GM12873 (cell line): ENCODE measurements at regions not wholly inside any gene's neighbourhood (a gene's known extent, or its start where the extent isn't known, plus 50 kb on each side); places are given as distances from the start of the nearest gene placed in this dataset.

Experiments
- CTCF ChIP-seq: IDR thresholded peaks from 2 replicates; pipeline ENCODE4 v1.5.1; 2012; ENCODE audit warnings: low read depth, mild to moderate bottlenecking, moderate library complexity, low read length, control low read depth; ENCODE audit not compliant: insufficient read depth; ENCODE audit errors: missing control alignments

GRCh38 chr12:114974826-114975639 is 291.1 kb upstream of the TBX3 start:
- TF ChIP-seq CTCF = no peak

DNA sequence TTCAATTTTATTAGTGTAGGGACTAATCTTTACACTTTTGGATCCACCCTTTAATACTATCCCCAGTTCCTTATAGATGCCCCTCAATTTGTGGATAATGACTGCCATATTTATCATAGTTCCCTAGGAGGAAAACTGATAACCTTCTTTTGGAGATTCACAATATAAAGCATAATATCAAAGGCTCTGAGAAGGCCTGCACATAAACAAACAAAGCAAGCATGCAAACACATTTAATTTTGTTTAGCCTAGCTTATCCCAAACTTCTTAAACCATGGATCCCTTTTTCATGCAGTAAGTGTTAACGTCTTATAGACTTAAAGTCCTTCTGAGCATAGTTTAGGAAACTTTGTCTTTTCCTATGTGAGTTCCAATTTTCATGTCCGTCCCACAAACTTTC is 290.4 kb upstream of the TBX3 start:
- no peak for TF ChIP-seq CTCF

- TF ChIP-seq CTCF = no peak
These were observed 284.8 kb upstream of the TBX3 start for GRCh38 chr12:114968727-114969126.

DNA sequence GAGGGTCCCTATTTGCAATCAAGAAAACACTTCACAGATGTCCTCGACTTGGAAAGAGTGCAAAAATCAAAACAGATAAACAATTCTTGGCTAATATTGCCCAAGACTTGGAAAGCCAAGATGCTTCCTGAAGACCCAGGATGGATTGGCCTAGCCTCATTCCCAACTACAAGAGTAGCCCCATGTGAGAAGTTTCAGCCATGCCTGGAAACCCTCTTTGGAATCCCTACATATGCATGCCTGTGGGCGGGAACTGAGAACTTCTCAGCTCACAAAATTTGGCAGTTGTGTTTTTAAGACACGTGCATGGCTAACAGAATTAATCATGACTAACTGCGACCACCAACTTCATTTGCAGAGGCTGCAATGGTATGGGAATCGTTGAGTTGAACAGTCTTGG is 283.2 kb upstream of the TBX3 start:
- TF ChIP-seq CTCF = no peak

DNA sequence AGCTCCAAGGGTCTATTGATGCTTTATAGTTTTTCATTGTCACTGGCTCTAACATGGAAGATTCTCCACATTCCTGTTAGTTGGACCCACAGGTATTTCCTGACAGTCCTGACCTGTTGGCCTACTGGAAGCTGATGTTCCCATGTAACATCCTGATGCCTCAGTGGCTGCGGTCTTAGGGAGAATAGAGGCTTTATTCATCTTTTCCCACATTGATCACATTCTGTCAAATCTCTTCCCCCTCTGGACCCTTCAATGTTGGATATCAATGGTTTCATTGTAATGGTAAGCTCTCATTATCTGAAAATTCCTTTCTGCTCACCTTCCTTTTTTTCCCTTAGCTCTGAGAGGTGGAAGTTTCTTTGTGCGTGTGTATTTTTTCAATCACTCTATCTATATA is 280.9 kb upstream of the TBX3 start:
- no peak for TF ChIP-seq CTCF

DNA sequence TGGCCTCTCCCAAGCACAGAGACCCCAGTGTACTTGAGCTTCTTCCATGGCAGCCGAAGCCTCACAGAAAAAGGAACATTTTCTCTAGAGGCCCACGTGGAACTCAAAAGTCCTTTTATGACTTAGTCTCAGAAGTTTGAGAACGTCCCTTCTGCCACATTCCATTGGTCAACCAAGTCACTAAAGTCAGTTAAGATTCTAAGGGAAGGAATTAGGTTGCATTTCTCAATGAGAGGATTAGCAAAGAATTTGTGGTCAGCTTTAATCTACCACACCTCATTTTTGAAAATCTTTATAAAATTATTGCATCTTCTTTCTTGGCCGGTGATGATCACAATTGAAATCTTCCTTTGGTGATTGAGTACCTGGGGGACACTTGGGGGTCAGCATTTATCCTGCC is 279.9 kb upstream of the TBX3 start:
- TF ChIP-seq CTCF = no peak

DNA sequence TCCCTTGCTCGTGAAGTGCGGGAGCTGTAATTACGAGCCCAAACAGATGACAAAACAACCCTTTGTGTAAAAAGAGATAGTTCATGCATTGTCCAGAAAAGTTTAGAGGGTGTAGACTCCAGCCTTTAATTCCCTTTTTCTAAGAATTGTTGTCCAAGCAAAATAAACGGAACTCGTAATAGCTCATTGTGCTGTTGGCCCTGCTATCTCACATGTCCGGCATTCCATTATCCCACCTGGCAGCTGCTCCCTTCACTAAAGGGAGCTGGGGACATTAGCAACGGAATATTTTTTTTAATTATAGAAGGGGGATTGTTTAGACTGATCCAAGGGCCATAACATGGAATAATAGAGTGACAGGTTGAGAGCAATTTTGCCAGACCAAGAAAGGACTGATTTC is 277.5 kb upstream of the TBX3 start:
- TF ChIP-seq CTCF = no peak
